GM10266 (cell line): ENCODE measurements at regions not wholly inside any gene's neighbourhood (a gene's known extent, or its start where the extent isn't known, plus 50 kb on each side); places are given as distances from the start of the nearest gene placed in this dataset.

Experiments used
- DNase-seq: peaks from one replicate; pipeline ENCODE4 v3.0.0; 2012; ENCODE audit errors: extremely low spot score
- TF ChIP-seq, protein P1 (sequence below): IDR thresholded peaks from 2 replicates; pipeline ENCODE4 v1.5.1; 2012; ENCODE audit warnings: mild to moderate bottlenecking, low read depth; ENCODE audit not compliant: control insufficient read depth, insufficient read depth; ENCODE audit errors: missing control alignments

DNA sequence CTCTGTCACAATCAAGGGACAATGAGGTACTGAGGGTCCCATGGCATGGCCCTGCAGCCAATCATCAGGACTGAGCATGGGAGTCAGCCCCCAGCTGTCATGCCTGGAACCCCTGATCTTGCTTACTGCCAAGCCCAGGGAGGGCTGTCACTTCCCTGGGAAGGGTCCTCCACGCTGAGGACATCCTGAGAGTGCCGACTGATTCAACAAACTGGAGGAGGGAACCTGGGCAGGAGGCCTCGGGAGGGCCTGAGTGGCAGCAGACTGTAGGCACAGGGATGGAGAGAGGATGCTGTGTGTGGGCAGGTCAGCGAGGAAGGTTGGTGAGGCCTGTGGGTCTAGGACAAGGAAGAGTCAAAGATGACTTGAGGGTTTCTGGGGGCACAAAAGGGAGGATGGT is 154.3 kb downstream of the ZNF248 start:
- DNase-seq = no peak
- TF ChIP-seq, protein P1, sequence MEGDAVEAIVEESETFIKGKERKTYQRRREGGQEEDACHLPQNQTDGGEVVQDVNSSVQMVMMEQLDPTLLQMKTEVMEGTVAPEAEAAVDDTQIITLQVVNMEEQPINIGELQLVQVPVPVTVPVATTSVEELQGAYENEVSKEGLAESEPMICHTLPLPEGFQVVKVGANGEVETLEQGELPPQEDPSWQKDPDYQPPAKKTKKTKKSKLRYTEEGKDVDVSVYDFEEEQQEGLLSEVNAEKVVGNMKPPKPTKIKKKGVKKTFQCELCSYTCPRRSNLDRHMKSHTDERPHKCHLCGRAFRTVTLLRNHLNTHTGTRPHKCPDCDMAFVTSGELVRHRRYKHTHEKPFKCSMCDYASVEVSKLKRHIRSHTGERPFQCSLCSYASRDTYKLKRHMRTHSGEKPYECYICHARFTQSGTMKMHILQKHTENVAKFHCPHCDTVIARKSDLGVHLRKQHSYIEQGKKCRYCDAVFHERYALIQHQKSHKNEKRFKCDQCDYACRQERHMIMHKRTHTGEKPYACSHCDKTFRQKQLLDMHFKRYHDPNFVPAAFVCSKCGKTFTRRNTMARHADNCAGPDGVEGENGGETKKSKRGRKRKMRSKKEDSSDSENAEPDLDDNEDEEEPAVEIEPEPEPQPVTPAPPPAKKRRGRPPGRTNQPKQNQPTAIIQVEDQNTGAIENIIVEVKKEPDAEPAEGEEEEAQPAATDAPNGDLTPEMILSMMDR = no peak

DNA sequence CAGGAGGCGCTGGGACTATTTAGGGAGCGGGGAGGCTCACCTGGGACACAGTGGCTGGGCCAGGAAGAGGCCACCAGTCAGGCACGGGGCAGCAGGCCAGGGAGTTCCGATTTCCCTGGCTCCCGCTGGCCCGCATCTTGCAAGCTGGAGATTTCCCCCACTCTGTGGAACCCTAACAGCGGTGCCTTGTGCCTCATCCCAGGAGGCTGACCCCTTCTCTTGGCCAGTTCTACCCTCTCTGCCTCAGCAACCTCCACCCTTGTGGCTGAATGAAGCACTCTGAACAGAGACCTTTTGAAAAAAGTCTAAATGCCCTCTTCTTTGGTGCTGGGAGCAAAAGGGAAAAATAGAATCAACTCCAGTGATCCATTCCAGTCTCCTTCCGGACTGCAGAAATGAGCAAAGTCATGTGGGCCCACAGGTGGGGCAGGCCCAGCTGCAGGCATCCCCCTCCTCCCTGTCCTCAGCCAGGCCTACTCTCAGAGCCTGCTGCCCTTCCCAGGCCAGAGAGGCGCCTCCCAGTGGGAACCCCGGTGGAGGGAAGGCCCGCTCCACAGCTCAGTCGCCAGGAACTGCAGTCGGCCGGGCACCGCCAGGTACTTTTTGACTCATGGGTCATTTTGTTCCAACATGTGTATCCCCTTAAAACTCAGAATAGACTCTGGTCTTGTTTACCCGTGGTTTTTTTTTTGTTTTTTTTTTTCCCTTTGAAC is 155.5 kb downstream of the ZNF248 start:
- TF ChIP-seq, protein P1 = no peak
- DNase-seq = no peak

DNA sequence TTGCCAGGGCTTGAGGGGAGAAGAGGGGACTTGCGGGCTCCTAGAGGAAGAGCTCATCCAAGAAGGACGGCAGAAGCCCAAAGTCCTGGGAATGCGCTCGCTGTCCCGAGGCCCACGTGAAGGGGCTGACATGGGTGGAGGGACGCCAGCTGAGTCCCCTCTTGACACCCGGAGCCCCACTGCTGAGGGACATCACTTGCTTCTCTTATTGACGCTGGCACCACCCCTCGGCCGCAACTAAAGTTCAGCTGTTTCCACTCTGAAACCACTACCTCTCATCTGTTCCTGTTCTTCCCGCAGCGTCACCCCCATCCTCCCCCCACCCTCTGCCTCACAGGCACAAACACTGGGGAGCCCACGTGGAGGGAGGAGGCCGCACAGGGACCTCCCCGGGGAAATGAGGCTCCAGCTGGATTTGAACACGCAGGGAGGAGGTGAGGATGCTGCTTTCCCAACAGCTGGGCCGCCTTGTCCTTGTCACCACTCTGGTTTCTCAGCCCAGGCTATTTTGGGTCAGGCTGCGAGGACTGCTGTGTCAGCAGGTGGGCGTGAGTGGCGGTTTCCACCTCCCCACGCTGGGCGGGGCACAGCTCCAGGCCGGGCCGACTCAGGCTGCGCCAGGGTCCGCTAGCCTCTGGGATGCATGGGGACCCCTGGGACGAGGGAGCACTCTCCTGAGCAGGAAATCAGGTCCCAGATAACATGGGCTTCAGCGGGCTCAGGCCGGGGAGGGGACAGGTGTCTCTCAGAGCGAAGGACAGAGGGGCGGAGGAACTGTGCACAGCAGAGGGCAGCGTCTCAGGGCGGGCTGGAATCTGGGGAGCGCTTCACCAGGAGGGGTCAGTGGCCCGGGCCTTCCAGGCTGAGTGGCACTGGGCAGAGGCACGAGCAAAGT is 156.3 kb downstream of the ZNF248 start:
- TF ChIP-seq, protein P1 = no peak
- DNase-seq = no peak

DNA sequence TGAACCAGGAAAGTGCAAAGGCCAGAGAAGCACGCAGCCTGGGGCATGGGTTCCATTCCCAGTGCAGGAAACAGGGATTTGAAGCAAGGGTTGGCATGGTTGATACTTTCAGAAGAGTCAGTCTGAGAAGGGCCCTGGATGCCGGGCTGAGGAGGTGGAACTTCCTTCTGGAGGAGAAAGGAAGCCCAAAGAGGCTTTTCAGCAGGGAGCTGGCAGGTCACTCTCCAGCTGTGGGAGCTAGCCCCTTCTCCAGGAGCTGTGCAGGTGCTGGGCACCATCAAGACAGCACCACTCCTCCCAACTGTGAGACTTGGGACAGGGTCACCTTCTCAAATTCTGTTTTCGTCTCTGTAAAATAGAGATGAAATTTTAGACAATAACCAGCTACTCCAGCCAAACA is 169.8 kb downstream of the ZNF248 start:
- TF ChIP-seq, protein P1 = no peak
- no peak for DNase-seq

DNA sequence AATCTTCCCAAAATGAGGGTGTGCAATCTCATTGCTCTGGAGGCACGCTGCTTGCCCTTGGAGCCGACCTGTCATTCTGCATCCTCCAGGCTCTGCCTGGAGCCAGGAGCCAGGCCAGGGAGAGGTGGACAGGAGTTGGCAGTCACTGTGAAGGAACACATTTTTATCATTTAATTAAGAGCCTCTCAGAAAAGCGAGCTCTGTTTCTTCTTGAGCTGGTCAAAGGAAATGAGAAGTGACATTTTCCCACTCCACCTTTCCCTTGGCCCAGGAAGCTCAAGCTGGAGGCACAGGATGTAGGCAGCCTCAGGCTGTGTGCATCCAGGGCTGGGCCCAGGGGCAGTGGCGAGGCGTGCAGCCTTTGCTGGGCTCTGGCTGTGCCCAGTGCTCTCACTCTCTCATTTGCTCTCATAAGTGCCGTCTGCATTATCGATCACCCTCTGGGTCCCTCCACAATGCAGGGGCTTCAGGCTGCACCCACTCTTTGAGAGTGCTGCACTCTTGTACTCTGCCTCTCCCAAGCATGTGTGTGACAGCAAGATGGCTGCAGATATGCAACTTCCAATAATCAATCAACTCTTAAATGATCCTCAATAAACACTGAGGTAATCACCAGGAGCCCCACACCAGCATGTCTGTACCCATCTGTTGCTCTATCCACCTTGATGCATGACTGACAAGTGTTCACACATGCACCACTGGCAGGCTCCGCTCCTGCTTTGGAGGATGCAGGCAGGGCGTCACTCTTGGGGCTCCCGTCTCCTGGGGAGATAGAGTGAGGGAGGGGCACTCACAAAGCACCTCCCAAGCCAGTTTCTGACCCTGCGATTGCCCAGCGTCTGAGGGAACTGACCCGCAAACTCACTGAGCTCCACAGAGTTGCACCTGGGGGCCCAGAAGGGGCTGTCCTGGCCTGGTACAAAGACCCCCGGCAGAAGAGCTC is 171.4 kb downstream of the ZNF248 start:
- DNase-seq = no peak
- TF ChIP-seq, protein P1 = no peak

DNA sequence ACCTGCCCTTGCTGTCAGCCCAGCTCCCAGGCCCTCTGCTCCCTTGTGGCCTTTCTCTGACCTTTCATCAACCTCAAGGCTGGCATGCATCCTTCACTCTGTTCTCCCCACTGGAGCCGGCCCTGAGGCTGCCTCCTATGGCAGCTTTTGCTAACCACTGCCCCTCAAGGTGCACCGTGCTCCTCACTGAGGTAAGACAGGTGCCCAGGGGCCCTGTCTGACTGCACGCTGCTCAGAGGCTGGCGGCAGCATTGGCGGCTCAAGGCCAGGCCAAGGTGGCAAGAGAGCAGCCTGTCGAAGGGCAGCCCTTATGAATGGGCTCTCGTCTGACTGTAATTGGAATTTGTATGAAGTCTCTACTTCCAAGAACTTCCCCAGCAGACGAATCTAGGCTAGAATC is 172.6 kb downstream of the ZNF248 start:
- no peak for DNase-seq
- TF ChIP-seq, protein P1 = no peak

DNA sequence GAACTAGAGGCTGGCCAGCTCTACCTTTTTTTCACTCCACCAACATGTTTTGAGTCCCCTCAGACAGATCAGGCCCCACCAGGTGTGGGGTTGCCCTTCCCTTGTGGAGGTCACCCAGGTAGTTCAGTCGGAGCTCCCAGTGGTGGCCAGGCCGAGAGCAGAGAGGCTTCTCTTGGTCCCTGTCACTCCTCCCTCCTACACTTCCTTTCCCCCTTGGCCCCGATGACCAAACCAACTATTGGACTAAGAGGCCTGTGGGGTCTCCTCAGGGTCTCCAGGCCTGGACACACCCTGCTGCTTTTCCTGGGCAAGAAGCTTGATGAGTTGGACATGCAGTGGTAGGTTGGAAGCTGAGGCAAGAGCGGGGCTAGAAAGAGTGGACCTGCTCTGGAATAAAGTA is 174.8 kb downstream of the ZNF248 start:
- TF ChIP-seq, protein P1 = no peak
- DNase-seq = no peak
